Suppressor macrophage (primary cell): ENCODE measurements at regions not wholly inside any gene's neighbourhood (a gene's known extent, or its start where the extent isn't known, plus 50 kb on each side); places are given as distances from the start of the nearest gene placed in this dataset.
"Not testable (repeated sequence)": the region's sequence is repeated elsewhere in the genome, so short reads cannot be mapped to it uniquely, and the experiment has no call there.

Experiments
- DNase-seq, 4 experiments: peaks; one replicate each; pipeline ENCODE4 v3.0.0-alpha.2; 2020 to 2022

DNA sequence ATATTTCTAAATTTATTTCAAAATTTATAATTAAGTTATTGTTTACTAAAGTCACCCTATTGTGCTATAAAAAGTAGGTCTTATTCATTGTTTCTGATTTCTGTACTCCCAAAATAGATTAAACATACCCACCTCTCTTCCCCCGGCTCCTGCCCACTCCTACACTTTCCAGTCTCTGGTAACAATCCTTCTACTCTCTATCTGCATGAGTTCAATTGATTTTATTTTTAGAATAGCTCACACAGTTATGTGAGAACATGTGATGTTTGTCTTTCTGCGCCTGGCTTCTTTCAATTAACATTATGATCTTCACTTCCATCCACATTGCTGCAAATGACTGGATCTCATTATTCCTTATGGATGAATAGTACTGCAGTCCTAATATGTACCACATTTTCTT, 269.3 kb downstream of the ACTRT1 start:
- DNase-seq: no peak

DNA sequence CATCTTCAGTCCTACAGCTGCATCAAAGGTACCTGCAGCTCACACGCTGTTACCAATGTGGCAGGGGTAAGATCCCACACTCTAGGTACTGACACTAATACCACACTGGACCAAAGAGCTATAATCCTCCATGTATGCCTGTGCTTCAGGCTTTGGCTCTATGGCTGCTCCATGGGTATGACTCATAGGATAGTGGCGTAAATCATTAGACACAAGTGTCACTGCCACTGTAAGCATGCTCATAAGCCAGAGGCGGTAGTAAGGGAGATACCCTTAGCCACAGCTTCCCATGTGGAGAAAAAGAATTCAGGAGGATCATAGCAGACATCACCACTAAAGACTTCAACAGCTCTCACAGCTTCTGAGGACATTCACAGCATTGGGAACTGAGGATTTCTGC, 287.5 kb downstream of the ACTRT1 start:
- no peak for DNase-seq

DNA sequence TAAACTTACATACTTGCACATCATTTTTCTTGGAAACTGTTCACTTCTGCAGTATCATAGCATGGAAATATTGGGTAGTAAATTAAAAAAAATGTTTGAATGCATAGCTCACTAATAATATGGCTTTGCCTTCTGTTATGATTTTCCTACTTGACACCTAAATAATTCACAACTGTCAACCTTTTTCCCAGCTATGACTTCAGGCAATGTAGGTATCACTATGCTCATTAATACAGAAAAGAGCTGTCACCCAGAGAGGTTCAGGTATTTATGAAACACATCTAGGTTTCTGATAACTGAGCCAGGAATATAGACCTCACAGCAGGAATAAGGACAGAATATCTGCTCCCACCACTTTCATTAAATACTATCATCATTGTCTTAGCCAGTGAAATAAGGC, 289.5 kb downstream of the ACTRT1 start:
- no peak for DNase-seq

DNA sequence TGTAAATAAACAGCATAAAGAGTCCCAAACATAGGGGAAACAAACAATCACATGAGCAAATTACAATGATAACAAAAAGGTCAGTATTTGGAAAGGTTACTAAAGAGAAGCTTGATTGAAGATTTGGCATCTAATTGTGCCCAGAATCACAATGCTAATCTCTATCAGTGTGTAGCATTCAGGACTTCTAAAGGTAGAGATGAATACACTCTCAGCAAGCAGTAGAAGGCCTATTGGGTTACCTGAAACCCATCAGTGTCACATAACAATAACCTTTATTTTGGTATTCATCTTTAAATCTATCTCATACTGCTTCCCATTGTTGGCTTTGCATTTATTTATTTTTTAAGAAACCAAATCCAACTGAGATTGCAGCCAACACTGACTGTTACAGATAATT, 319.5 kb downstream of the ACTRT1 start:
- DNase-seq: no peak

DNA sequence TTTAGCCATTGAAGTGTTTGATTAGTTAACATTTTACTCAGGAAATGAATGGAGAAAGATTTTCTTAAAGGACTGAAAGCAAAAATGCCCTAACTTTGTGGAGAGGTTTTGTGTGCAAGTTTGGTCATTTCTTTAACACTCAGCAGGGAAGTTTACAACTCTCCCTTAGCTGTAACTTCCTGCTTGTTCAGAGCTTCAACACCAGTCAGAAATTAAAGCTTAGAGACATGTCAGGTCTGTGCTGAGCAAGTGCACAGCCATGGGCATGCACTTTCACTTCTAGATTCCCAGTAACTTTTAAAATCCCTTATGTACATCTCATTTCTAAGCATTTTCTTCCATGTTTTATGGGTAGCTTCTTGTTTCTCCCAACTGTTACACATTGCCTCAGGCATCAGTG, 326.0 kb downstream of the ACTRT1 start:
- peak in 1 of 4 experiments; percentile 1 for DNase-seq

DNA sequence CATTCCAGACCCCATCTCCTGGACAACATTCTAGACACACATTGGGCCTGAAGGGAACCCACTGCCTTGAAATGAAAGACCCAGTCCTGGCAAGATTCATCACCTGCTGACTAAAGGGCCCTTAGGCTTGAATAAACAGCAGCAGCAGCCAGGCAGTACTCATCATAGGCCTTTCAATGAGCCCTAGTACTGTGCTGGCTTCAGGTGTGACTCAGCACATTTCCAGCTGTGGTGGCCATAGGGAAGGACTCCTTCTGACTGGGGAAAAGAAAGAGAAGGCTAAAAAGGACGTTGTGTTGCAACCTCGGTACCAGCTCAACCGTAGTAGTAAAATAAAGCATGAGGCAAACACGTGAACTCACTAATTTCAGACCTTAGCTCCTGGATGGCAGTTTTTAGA, 344.0 kb downstream of the ACTRT1 start:
- peak in 1 of 4 experiments; percentile 1 for DNase-seq

DNA sequence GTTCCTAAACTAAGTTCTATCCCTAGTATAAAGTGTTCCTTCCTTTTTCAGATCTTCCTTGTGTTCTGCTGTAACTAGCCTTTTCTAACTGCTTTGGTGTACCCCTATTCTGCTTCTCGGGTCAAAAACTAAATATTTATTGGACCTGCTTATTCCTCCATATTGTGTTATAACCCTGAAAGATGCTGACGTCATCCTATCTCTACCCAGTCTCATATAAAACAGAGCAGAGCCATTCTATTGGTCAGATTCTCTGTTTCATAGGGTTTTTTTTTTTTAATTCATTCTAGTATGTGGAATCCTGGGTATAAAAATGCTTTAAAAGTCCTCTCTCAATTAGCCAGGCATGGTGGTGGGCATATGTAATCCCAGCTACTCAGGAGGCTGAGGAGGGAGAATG, 349.7 kb downstream of the ACTRT1 start:
- DNase-seq: no peak

DNA sequence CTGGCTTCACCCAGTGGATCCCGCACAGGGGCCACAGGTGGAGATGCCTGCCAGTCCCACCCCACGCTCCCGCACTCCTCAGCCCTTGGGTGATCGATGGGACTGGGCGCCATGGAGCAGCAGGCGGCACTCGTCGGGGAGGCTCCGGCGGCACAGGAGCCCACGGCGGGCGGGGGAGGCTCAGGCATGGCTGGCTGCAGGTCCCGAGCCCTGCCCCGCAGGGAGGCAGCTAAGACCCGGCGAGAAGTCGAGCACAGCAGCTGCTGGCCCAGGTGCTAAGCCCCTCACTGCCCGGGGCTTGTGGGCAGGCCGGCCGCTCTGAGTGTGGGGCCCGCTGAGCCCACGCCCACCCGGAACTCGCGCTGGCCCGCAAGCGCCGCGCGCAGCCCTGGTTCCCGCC, 389.3 kb downstream of the ACTRT1 start:
- not testable (repeated sequence) for DNase-seq

DNA sequence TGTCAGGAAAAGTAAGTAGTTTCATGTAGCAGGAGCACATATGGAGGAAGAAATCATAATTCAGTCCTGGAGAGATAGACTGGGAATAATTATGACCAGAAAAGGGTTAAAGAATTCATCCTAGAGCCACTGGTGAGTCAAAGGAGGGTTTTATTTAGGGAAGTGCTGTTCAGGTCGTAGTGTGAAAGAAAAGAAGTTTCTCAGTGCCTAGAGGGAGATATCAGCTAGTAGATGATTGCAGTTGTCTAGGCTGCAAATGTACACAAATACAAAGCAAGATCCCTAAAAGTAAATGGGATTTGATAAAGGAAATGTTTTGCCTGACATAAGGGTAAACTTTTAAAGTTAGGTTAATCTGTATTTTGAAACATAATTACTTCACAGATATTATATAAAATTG, 403.2 kb downstream of the ACTRT1 start:
- no peak for DNase-seq

DNA sequence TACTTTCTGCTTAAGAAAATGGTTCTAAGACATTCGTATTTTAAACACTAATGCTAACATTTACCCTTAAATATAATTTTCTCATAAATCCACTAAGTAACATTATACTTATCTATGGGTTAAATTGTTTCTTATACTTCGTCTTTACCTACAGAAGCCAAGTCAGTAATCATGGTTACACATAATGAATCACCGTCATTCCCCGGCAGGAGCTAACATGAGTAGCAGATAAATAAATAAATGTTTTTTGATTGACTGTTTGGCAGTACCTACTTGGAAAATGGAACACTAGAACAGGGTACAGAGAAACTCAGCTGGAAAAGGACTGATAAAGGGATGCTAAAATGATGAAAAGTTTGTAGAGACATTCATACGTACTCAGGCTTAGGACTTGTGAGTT, 430.4 kb downstream of the ACTRT1 start:
- no peak for DNase-seq

DNA sequence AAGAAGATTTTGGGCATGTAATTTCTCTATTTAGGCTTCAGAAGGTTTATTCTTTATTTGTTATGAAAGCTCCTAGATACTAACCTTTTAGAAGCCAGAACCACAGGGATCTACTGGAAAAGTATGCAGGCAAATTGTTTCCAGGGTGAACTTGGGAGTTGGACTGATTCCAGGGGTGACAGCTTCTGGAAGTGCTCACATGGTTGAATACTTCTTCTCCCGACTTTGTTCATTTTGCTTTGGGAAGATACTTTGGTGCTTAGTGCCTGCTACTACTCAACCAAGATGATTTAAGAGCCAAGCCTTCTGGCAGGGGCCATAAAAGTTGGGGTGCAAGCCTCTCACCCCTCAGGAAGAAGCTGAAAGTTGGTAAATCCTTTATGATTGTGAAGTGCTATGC, 445.6 kb downstream of the ACTRT1 start:
- no peak for DNase-seq

DNA sequence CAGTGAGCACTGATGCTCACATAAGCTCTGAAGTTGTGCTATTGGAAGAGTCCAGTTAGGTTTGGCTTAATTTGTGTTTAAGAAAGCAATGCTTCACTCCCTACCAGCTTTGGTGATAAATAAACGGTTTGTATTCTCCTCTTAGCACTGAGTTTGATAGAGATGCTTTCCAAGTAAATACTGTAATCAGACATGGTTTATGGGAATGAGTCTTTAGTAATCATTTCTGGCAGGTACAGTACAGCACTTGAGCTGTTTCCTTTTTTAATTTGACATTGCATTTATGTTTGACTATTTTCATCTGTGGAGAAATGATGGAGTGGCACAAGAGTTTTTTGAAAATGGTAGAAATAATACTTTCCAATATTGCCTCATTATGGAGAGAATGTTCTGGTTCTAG, 455.3 kb downstream of the ACTRT1 start:
- no peak for DNase-seq

DNA sequence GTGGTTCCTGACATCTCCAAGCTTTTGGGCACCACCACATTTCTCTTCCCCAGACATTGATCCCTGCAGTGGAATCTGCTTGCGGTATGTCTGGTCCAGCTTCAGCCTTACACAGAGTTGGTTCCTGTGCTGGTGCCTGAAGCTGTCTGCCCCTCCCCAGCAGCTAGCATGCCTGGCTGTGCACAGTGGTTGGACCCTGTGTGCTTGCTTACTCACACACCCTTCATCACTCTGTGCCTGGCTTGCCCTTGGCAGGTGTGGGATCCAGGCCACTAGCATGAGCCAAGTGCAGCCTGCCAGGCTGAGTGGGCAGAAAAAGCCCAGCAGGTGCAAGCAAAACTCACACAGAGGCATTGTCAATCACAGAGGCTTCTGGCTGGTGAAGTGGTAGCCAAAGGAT, 473.8 kb downstream of the ACTRT1 start:
- no peak for DNase-seq

DNA sequence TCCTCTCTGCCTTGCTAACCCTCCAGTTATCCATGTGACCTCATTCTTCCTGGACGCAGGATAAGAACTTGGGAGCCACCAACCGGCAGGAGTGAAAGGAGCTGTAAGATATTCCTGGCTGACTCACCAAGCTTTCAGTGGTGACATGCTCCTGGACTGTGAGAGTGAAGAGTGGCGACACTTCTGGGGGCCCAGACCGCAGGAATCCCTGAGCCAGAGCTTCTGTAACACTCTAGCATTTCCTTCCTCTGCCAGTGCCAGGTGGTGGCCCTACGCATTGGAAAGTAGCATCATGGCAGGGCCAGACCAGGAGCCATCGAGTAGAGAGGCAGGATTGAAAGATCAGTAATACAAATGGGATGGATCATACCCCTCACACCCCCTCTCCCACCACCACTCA, 474.3 kb downstream of the ACTRT1 start:
- DNase-seq: no peak

DNA sequence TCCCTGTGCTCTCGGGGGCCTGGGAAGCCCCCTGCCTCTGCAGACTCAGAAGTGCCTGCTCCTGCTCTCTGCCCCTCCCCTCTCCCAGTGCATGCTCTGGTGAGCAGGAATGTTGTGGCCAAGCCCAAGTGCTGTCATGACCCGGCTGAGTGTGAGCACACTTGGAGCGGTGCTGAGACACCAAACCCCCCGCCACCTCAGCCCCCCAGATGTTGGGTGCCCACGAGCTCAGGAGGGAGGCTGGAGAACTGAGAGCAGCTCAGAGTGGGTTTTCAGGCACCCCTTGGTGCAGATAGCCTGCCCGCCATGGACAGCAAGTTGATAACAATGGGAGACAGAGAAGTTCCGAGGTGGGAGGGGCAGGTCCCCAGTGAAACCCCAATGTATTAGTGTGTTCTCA, 477.4 kb downstream of the ACTRT1 start:
- no peak for DNase-seq

DNA sequence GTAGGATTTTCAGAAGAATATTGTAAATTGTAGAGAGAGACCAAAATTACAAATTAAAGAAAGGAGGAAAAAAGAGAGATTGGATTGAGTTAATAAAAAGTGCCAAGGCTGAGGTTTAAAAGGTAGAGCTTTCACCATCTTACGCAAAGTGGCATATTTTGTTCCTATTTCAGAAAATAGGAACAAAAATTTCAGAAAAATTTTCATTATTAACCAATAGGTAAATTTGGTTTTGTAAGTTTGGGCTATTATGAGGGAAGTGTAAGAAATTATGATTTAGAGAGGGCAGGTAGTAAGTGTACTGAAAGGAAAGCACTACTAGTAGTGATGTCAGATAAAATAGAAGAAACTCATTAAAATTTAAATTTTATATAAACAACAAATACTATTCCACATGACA, 479.7 kb downstream of the ACTRT1 start:
- DNase-seq: peak in 1 of 4 experiments; percentile 6

DNA sequence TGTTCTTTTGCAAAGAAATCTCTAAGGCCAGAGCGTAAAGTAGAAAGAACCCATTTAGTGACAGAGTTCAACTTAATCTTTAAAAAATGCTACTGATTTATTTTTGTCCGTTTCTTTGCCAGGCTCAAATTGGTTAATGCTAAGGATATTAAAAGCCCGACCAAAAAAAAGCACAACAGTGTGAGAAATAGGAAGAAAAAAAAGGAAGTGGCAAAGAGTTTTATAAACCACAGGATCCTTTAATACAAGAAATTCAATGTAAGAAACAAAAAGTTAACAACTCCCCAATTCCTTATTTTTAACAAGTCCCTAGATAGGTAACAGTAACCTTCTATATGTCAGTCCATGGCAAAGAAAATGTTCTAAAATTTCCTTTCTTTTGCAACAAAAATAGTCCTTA, 480.4 kb downstream of the ACTRT1 start:
- DNase-seq: peak in 2 of 4 experiments; percentile 47 to 55

DNA sequence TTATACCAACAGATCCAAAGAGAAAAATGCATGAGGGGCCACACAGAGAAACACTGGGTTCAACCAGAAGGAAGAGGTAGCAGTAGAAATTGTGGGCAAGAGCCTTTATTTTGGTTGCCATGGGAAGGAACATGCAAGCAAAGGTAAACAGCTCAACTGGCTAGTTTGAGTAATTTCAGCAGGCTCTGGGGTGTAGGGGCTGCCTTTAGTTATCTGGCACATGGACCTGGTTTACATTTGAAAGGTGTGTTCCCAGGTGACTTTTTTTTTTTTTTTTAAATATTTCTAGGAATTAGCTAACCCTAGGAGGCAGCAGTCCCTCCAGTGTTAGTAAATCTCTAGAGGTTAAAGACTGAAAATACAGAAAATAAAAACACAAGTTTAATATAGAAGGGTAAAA, 481.9 kb downstream of the ACTRT1 start:
- peak in 2 of 4 experiments; percentile 1 to 9 for DNase-seq

DNA sequence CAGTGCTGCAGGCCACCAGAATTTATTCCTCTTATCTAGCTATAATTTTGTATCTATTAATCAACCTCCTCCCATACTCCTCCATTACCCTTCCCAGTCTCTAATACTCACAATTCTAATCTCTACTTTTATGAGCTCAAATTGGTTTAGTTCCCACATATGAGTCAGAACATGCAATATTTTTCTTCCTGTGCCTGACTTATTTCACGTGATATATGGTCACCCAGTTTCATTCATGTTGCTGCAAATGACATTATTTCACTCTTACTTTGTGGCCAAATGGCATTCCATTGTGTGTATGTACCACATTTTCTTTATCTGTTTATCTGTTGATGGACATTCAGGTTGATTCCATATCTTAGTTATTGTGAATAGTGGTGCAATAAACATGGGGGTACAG, 483.5 kb downstream of the ACTRT1 start:
- peak in 2 of 4 experiments; percentile 40 to 53 for DNase-seq

DNA sequence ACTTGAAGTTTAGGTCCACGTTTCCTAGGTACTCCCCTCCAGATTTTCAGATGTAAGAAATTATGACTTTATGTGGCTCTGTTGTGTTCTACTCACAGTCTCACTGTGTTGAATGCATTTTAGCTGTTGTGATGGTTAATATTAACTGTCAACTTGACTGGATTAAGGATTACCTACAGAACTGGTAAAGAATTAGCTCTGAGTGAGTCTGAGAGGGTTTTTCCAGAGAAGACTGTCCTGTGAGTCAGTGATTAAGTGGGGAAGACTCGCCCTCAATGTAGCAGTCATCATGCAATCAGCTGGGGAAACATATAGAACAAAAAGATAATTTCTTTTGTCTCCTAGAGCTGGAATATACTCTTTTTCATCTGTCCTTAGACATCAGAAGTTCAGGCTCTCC, 493.4 kb downstream of the ACTRT1 start:
- DNase-seq: no peak

DNA sequence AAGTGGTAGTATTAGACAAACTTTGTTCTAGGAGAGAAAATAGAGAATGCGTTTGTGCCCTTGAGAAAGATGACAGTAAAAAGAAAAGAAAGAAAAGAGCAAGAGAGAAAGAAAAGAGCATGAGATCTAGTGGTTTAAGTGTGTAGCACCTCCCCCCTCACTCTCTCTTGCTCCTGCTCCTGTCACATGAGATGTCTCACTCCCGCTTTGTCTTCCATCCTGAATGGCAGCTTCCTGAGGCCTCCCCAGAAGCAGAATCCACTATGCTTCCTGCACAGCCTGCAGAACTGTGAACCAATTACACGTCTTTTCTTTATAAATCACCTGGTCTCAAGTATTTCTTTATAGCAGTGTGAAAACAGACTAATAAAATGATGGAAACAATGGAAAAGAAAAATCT, 499.6 kb downstream of the ACTRT1 start:
- DNase-seq: no peak

DNA sequence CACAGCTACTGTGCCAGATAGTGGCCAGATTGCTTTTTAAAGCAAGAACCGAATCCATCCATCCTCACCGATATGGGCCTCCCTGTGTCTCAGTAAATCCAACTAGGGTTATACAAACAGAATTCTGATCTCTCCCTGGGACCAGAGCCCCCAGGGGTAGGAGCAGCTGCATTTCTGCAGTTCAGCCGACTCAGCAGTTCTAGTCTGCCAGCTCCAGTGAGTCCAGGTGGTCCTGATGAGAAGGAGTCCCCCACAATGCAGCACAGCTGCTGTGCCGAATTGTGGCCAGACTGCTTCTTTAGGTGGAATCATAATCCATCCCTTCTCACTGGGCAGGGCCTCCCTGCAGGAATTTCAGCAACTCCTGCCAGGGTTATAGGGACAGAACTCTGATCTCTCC, 532.9 kb downstream of the ACTRT1 start:
- DNase-seq: no peak

DNA sequence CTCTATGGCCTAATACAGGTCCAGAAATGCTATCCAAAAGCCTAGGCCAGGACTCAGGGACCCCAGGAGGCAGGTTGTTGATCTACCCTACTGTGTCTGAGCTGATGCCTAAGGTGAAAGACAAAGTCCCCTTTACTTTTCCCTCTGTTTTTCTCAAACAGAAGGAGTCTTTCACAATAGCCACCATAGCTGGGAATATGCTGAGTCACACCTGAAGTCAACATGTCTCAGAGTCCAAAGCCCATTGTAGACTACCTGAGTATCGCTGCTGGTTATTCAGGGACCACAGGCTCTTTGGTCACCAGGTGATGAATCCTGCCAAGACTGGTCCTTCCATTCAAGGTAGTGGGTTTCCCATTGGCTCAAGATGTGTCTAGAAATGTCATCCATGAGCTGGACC, 562.2 kb downstream of the ACTRT1 start:
- DNase-seq: no peak

DNA sequence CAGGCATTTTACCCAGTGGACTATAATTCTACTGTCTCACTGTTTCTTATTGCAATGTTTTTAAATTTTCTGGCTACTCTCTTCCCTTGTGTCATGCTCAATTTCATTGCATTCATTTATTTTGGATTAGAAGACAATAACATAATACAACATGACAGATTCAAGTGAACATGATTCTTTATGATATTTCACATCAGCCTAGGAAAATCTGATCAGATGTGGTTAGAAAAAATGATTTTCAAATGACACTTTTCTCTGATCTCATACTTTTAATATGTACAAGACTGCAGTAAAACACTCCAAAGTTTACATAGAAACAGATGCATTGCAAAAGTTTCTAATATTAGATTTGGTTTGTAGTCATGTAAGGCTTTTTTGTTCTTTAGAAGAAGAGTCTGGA, 586.0 kb downstream of the ACTRT1 start:
- no peak for DNase-seq

DNA sequence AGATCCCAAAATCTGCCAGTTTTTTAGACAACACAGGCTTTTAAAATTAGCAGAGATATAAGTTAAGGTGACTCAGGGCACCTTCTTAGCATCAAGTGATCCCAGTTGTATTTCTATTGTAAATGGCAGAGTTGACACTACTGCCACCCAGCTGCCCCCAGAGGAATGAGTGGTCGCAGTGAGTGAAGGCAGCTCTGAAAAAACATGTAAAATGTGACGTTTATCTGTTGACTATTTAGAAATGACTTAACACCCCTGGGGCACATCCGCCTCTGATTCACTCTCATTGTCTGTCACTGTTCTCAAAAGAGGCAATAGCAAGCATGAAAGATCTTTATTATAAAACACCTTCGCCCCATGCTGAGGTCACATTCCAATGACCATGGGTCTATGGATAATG, 592.4 kb downstream of the ACTRT1 start:
- no peak for DNase-seq

DNA sequence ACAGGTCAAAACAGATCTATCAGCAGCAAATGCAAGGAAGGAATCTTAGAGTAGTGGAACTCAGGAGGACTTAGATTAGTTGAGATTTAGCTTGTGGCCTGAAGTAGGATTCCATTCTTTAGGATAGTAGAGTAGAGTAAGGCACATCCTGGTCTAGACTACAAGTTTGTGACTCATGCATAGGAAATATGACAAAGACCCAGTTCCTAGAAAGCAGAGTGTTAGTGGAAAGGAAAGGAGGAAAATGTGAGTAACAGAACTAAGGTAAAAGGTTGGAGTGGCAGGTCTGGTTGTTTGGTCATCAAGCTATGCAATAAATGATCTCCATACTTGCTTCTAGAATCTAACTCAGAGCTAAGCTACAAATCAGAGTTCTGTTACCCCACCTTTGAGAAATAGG, 595.0 kb downstream of the ACTRT1 start:
- no peak for DNase-seq
